SU-DHL-6 (cell line): ENCODE measurements at regions not wholly inside any gene's neighbourhood (a gene's known extent, or its start where the extent isn't known, plus 50 kb on each side); places are given as distances from the start of the nearest gene placed in this dataset.

ENCODE experiments used
- EZH2phosphoT487 ChIP-seq: fragments of 200-600 bp; sonication (generic), shearing (Covaris generic); conservative IDR thresholded peaks from 2 replicates; pipeline ENCODE4 v1.6.1; 2018; ENCODE audit warnings: mild to moderate bottlenecking, antibody characterized with exemption, low read length, moderate library complexity, mixed read lengths
- TF ChIP-seq, protein P1 (sequence below): fragments of 200-600 bp; sonication (generic); IDR thresholded peaks from one replicate; pipeline ENCODE4 v1.5.1; 2017; ENCODE audit warnings: antibody characterized with exemption, mild to moderate bottlenecking, low read length, moderate library complexity; ENCODE audit not compliant: insufficient read depth, poor library complexity, severe bottlenecking

DNA sequence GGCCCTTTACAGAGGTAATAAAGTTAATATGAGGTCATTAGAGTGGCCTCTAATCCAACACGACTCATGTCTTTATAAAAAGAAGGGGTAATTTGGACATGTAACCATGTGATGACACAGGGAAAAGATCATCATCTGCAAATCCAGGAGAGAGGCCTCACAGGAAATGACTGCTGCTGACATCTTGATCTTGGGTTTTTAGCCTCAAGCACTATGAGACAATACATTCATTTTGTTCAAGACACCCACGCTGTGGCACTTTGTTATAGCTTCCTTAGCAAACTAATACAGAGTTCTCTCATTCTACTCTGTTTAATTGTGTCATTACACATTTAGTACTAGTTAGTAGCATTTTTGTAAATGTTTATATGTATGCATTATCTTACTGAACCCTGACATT, 64.0 kb upstream of the RUNX1 start:
- TF ChIP-seq, protein P1, sequence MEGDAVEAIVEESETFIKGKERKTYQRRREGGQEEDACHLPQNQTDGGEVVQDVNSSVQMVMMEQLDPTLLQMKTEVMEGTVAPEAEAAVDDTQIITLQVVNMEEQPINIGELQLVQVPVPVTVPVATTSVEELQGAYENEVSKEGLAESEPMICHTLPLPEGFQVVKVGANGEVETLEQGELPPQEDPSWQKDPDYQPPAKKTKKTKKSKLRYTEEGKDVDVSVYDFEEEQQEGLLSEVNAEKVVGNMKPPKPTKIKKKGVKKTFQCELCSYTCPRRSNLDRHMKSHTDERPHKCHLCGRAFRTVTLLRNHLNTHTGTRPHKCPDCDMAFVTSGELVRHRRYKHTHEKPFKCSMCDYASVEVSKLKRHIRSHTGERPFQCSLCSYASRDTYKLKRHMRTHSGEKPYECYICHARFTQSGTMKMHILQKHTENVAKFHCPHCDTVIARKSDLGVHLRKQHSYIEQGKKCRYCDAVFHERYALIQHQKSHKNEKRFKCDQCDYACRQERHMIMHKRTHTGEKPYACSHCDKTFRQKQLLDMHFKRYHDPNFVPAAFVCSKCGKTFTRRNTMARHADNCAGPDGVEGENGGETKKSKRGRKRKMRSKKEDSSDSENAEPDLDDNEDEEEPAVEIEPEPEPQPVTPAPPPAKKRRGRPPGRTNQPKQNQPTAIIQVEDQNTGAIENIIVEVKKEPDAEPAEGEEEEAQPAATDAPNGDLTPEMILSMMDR: no peak
- TF ChIP-seq EZH2phosphoT487: no peak
